ENCODE measurements at regions not wholly inside any gene's neighbourhood (a gene's known extent, or its start where the extent isn't known, plus 50 kb on each side); places are given as distances from the start of the nearest gene placed in this dataset.
"Not testable (repeated sequence)": the region's sequence is repeated elsewhere in the genome, so short reads cannot be mapped to it uniquely, and the experiment has no call there.

DNA sequence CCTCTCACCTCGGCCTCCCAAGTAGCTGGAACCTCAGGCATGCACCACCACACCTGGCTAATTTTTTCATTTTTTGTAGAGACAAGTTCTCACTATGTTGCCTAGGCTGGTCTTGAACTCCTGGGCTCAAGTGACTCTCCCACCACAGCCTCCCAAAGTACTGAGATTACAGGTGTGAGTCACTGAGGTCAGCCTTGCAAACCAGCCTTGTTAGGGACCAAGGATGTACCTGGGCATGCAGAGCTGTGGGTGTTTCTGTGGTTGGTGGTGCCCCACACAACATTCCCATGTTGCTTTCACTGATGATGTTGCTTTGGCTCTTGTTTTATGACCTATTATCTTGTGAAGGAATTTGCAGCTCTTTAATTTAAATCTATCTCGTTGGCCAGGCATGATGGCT, 54.8 kb downstream of the OTUD1 start:
- H3K4me1 Mint-ChIP-seq, result no peaks in the 10 kb centered on the region
- H3K9me3 Mint-ChIP-seq, result peaks cover 3% of the 10 kb centered on the region
- H3K27me3 Mint-ChIP-seq (ENCODE audit: low read depth), result peaks cover 39% of the 10 kb centered on the region
- H3K27ac Mint-ChIP-seq, result no peak overlapping the region
- H3K4me3 Mint-ChIP-seq, result no peak overlapping the region
- H3K36me3 Mint-ChIP-seq, result no peaks in the 10 kb centered on the region
- DNase-seq (ENCODE audit: low spot score in 2 of 2, unreplicated experiment in 2 of 2), result no peak
- TF ChIP-seq, protein P1, sequence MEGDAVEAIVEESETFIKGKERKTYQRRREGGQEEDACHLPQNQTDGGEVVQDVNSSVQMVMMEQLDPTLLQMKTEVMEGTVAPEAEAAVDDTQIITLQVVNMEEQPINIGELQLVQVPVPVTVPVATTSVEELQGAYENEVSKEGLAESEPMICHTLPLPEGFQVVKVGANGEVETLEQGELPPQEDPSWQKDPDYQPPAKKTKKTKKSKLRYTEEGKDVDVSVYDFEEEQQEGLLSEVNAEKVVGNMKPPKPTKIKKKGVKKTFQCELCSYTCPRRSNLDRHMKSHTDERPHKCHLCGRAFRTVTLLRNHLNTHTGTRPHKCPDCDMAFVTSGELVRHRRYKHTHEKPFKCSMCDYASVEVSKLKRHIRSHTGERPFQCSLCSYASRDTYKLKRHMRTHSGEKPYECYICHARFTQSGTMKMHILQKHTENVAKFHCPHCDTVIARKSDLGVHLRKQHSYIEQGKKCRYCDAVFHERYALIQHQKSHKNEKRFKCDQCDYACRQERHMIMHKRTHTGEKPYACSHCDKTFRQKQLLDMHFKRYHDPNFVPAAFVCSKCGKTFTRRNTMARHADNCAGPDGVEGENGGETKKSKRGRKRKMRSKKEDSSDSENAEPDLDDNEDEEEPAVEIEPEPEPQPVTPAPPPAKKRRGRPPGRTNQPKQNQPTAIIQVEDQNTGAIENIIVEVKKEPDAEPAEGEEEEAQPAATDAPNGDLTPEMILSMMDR (IDR thresholded peaks at IDR 0.05; ENCODE audit: unreplicated experiment), result no peak

- Mint-ChIP-seq H3K9me3 (no peaks in the 10 kb centered on the region), H3K4me3 (no peak overlapping the region)
These were observed 57.9 kb downstream of the OTUD1 start for GRCh38 chr10:23496727-23497126.

GRCh38 chr10:23499372-23500132, 60.7 kb downstream of the OTUD1 start:
- no peaks in the 10 kb centered on the region for H3K4me1 Mint-ChIP-seq
- TF ChIP-seq, protein P1 (IDR thresholded peaks at IDR 0.05; ENCODE audit: unreplicated experiment), result no peak
- H3K4me3 Mint-ChIP-seq, result no peak overlapping the region
- no peaks in the 10 kb centered on the region for H3K9me3 Mint-ChIP-seq
- no peaks in the 10 kb centered on the region for H3K36me3 Mint-ChIP-seq
- no peak for DNase-seq (ENCODE audit: low spot score in 2 of 2, unreplicated experiment in 2 of 2)
- H3K27ac Mint-ChIP-seq, result no peak overlapping the region
- H3K27me3 Mint-ChIP-seq (ENCODE audit: low read depth), result peaks cover 23% of the 10 kb centered on the region

More at GRCh38 chr10:23496727-23497126, 57.9 kb downstream of the OTUD1 start:
- TF ChIP-seq, protein P1 (IDR thresholded peaks at IDR 0.05; ENCODE audit: unreplicated experiment), result no peak
- Mint-ChIP-seq H3K36me3 (no peaks in the 10 kb centered on the region), H3K27me3 (ENCODE audit: low read depth) (peaks cover 30% of the 10 kb centered on the region), H3K27ac (no peak overlapping the region), H3K4me1 (no peaks in the 10 kb centered on the region)
- no peak for DNase-seq (ENCODE audit: low spot score in 2 of 2, unreplicated experiment in 2 of 2)

DNA sequence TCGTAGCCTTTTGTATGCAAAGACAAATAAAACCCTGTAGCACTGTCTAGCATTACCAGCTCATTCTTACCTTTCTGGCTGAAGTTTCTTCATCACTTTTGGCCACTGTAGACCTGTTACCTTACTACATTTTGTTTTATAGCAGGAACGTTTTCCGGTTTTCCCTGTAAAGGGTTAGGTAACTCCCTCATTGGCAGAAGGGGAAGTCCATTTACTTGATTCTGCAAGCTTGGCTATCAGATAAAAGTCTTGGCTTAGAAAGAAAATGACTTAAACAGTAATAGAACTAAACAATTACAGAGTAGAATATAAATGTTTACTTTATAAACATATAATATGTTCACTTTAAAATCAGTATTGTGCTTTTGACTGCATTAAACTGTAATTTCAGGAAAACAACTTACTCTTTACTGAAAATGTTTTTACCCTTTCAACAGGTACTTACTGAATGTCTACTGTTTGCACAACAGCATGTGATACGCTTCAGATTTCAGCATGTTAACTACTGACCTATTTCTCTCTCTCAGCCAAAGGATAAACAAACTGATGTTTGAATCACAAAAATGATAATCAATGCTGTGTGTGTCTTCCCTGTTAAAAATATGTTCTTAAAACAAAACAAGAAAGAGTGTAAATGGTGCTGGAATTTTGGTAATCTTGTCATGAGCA, 67.1 kb downstream of the OTUD1 start:
- no peaks in the 10 kb centered on the region for H3K36me3 Mint-ChIP-seq
- H3K27ac Mint-ChIP-seq, result no peak overlapping the region
- H3K4me3 Mint-ChIP-seq, result no peak overlapping the region
- TF ChIP-seq, protein P1 (IDR thresholded peaks at IDR 0.05; ENCODE audit: unreplicated experiment), result no peak
- no peak for DNase-seq (ENCODE audit: low spot score in 2 of 2, unreplicated experiment in 2 of 2)
- H3K9me3 Mint-ChIP-seq, result peaks cover 13% of the 10 kb centered on the region
- H3K27me3 Mint-ChIP-seq (ENCODE audit: low read depth), result peaks cover 3% of the 10 kb centered on the region
- H3K4me1 Mint-ChIP-seq, result no peaks in the 10 kb centered on the region

- TF ChIP-seq, protein P1 (IDR thresholded peaks at IDR 0.05; ENCODE audit: unreplicated experiment), result no peak
- no peaks in the 10 kb centered on the region for H3K36me3 Mint-ChIP-seq
- no peaks in the 10 kb centered on the region for H3K4me1 Mint-ChIP-seq
- DNase-seq (ENCODE audit: low spot score in 2 of 2, unreplicated experiment in 2 of 2), result no peak
- peaks cover 17% of the 10 kb centered on the region for H3K27me3 Mint-ChIP-seq (ENCODE audit: low read depth)
- no peak overlapping the region for H3K4me3 Mint-ChIP-seq
- H3K9me3 Mint-ChIP-seq, result peaks cover 21% of the 10 kb centered on the region
- no peak overlapping the region for H3K27ac Mint-ChIP-seq
These were observed 73.6 kb downstream of the OTUD1 start for GRCh38 chr10:23512355-23513058.

- not testable (repeated sequence) for DNase-seq (ENCODE audit: low spot score in 2 of 2, unreplicated experiment in 2 of 2); H3K27ac Mint-ChIP-seq; H3K4me3 Mint-ChIP-seq; H3K36me3 Mint-ChIP-seq; H3K4me1 Mint-ChIP-seq
- H3K9me3 Mint-ChIP-seq, result peaks cover 18% of the 10 kb centered on the region
- H3K27me3 Mint-ChIP-seq (ENCODE audit: low read depth), result peaks cover 24% of the 10 kb centered on the region
These were observed 74.7 kb downstream of the OTUD1 start for GRCh38 chr10:23513621-23514020.
